Neural cell (in vitro differentiated cells): ENCODE measurements at regions not wholly inside any gene's neighbourhood (a gene's known extent, or its start where the extent isn't known, plus 50 kb on each side); places are given as distances from the start of the nearest gene placed in this dataset.

Source experiments
- H2AFZ ChIP-seq: fragments of 200-600, 300-800 bp; sonication (generic), shearing (Covaris generic); 2 replicates; pipeline ENCODE4 v1.6.0; 2014; ENCODE audit warnings: low read depth, mild to moderate bottlenecking, antibody characterized with exemption, low read length, moderate library complexity
- H3F3A ChIP-seq: fragments of 200-600 bp; shearing (Covaris generic); 2 replicates; pipeline ENCODE4 v1.6.1; 2016; ENCODE audit warnings: mild to moderate bottlenecking, moderate library complexity, mixed read lengths, antibody characterized with exemption, low read length; ENCODE audit not compliant: insufficient read depth, poor library complexity, severe bottlenecking
- H3K27ac ChIP-seq: fragments of 200-600, 300-800 bp; sonication (generic), shearing (Covaris generic); 2 replicates; pipeline ENCODE4 v1.5.1; 2014; ENCODE audit warnings: mild to moderate bottlenecking, low read length, moderate library complexity
- H3K27me3 ChIP-seq: fragments of 300-800, 200-600 bp; sonication (generic), shearing (Covaris generic); 2 replicates; pipeline ENCODE4 v1.6.0; 2014; ENCODE audit warnings: mild to moderate bottlenecking, low read depth, low read length, moderate library complexity; ENCODE audit not compliant: insufficient read depth
- H3K36me3 ChIP-seq: fragments of 300-800, 200-600 bp; sonication (generic), shearing (Covaris generic); 2 replicates; pipeline ENCODE4 v1.5.1; 2014; ENCODE audit warnings: mild to moderate bottlenecking, antibody characterized with exemption, low read length, moderate library complexity; ENCODE audit not compliant: insufficient read depth
- H3K4me2 ChIP-seq: fragments of 300-800, 200-600 bp; sonication (generic), shearing (Covaris generic); 2 replicates; pipeline ENCODE4 v1.6.0; 2014; ENCODE audit warnings: mild to moderate bottlenecking, low read length
- H3K4me3 ChIP-seq: fragments of 300-800, 200-600 bp; sonication (generic), shearing (Covaris generic); 2 replicates; pipeline ENCODE4 v1.5.1; 2014; ENCODE audit warnings: mild to moderate bottlenecking, low read length, moderate library complexity
- H3K79me2 ChIP-seq: fragments of 200-600 bp; shearing (Covaris generic); replicated peaks from 2 replicates; pipeline ENCODE4 v1.6.0; 2014; ENCODE audit warnings: mild to moderate bottlenecking, low read length, moderate library complexity; ENCODE audit not compliant: insufficient read depth
- H3K9ac ChIP-seq: fragments of 300-800, 200-600 bp; sonication (generic), shearing (Covaris generic); 2 replicates; pipeline ENCODE4 v1.6.1; 2016; ENCODE audit warnings: mild to moderate bottlenecking, low read length, mixed read lengths
- H3K9me2 ChIP-seq: fragments of 200-600 bp; shearing (Covaris generic); 2 replicates; pipeline ENCODE4 v1.6.1; 2016; ENCODE audit warnings: mild to moderate bottlenecking, low read length, mixed read lengths; ENCODE audit not compliant: insufficient read depth
- H3K9me3 ChIP-seq: fragments of 200-600, 300-800 bp; sonication (generic), shearing (Covaris generic); 2 replicates; pipeline ENCODE4 v1.6.1; 2016; ENCODE audit warnings: mild to moderate bottlenecking, mixed run types, low read length, moderate library complexity, mixed read lengths
- H4K20me1 ChIP-seq: fragments of 200-600 bp; shearing (Covaris generic); 2 replicates; pipeline ENCODE4 v1.6.1; 2016; ENCODE audit warnings: mild to moderate bottlenecking, mixed run types; ENCODE audit not compliant: insufficient read depth
- CTCF ChIP-seq: fragments of 450-650 bp; IDR thresholded peaks from 2 replicates; pipeline ENCODE4 v1.5.1; 2014; ENCODE audit warnings: antibody characterized with exemption, mild to moderate bottlenecking, moderate library complexity; ENCODE audit not compliant: poor library complexity, severe bottlenecking
- EP300 ChIP-seq: fragments of 450-650 bp; conservative IDR thresholded peaks from 2 replicates; pipeline ENCODE4 v1.6.1; 2014; ENCODE audit warnings: antibody characterized with exemption, mild to moderate bottlenecking, moderate library complexity; ENCODE audit not compliant: poor library complexity, severe bottlenecking
- EZH2 ChIP-seq: fragments of 200-600, 300-800 bp; shearing (Covaris generic), sonication (generic); IDR thresholded peaks from 2 replicates; pipeline ENCODE4 v1.6.1; 2014; ENCODE audit warnings: antibody characterized with exemption, low read length, borderline replicate concordance, mild to moderate bottlenecking; ENCODE audit not compliant: insufficient read depth, poor library complexity, severe bottlenecking
- MXI1 ChIP-seq: fragments of 450-650 bp; conservative IDR thresholded peaks from 2 replicates; pipeline ENCODE4 v1.6.1; 2014; ENCODE audit warnings: antibody characterized with exemption, mild to moderate bottlenecking; ENCODE audit not compliant: poor library complexity, severe bottlenecking
- POLR2AphosphoS5 ChIP-seq: IDR thresholded peaks from 2 replicates; pipeline ENCODE4 v1.6.1; 2012
- RAD21 ChIP-seq: fragments of 450-650 bp; conservative IDR thresholded peaks from 2 replicates; pipeline ENCODE4 v1.6.1; 2014; ENCODE audit warnings: antibody characterized with exemption, mild to moderate bottlenecking, moderate library complexity
- REST ChIP-seq: IDR thresholded peaks from 2 replicates; pipeline ENCODE4 v1.6.1; 2012; ENCODE audit warnings: borderline replicate concordance
- SMC3 ChIP-seq: fragments of 450-650 bp; conservative IDR thresholded peaks from 2 replicates; pipeline ENCODE4 v1.6.1; 2014; ENCODE audit warnings: antibody characterized with exemption, mild to moderate bottlenecking, moderate library complexity; ENCODE audit not compliant: poor library complexity
- TAF1 ChIP-seq: IDR thresholded peaks from 2 replicates; pipeline ENCODE4 v1.6.1; 2012; ENCODE audit warnings: low read depth

- no peaks in the 10 kb centered on the region for H3K9me2 ChIP-seq
- TF ChIP-seq MXI1, result no peak
- no peak for TF ChIP-seq SMC3
- no peak for TF ChIP-seq CTCF
- no peak for TF ChIP-seq TAF1
- no peak for TF ChIP-seq POLR2AphosphoS5
- no peak for TF ChIP-seq EZH2
- no peak for TF ChIP-seq REST
- TF ChIP-seq RAD21, result no peak
- H3K4me3 ChIP-seq, result no peak overlapping the region
- H3F3A ChIP-seq, result no peaks in the 10 kb centered on the region
- H4K20me1 ChIP-seq, result no peaks in the 10 kb centered on the region
- no peaks in the 10 kb centered on the region for H3K36me3 ChIP-seq
- H3K4me2 ChIP-seq, result no peak overlapping the region
- no peaks in the 10 kb centered on the region for H3K79me2 ChIP-seq
- no peak overlapping the region for H3K9ac ChIP-seq
- H3K27ac ChIP-seq, result no peak overlapping the region
- no peaks in the 10 kb centered on the region for H3K9me3 ChIP-seq
- no peaks in the 10 kb centered on the region for H3K27me3 ChIP-seq
- H2AFZ ChIP-seq, result no peak overlapping the region
Observed at GRCh38 chr10:62461120-62461519, 87.0 kb downstream of the ZNF365 start.

DNA sequence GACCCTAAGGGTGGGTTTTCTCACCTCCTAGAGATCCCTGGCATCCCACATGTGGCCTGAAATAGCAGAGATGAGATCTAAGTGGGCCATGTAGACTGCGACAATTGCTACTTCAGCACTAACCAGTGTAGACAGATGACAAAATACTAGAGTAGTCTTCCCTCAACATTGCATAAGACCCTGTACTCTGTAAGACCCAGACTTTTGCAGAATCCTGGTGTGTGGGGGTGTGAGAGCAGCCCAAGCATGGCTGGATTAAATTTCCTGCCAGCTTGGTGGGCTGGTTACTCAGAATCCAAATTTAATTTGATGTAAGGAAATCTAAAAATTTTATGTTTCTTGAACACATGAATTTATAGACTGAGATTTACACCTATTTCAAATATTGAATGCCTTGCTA lies 88.3 kb downstream of the ZNF365 start:
- TF ChIP-seq TAF1, result no peak
- no peak for TF ChIP-seq REST
- no peak for TF ChIP-seq EZH2
- TF ChIP-seq EP300, result no peak
- TF ChIP-seq SMC3, result no peak
- no peak for TF ChIP-seq POLR2AphosphoS5
- TF ChIP-seq CTCF, result no peak
- TF ChIP-seq MXI1, result no peak
- no peak overlapping the region for H3K27ac ChIP-seq

More for the DNA sequence above, 88.3 kb downstream of the ZNF365 start:
- Histone ChIP-seq H3K9ac (no peak overlapping the region), H3F3A (no peaks in the 10 kb centered on the region), H3K79me2 (no peaks in the 10 kb centered on the region), H3K36me3 (no peaks in the 10 kb centered on the region), H3K9me3 (no peaks in the 10 kb centered on the region), H3K4me3 (no peak overlapping the region), H2AFZ (no peak overlapping the region), H3K27me3 (no peaks in the 10 kb centered on the region), H4K20me1 (no peaks in the 10 kb centered on the region), H3K4me2 (no peak overlapping the region), H3K9me2 (no peaks in the 10 kb centered on the region)
